ENCODE measurements at regions not wholly inside any gene's neighbourhood (a gene's known extent, or its start where the extent isn't known, plus 50 kb on each side); places are given as distances from the start of the nearest gene placed in this dataset.
A peak's percentile ranks its signal among the peaks of the same experiment; 100 is the strongest.
"Not testable (repeated sequence)": the region's sequence is repeated elsewhere in the genome, so short reads cannot be mapped to it uniquely, and the experiment has no call there.

GRCh38 chr2:239802185-239802649 is 222.9 kb downstream of the NDUFA10 start:
- Histone ChIP-seq H3K4me1 (no peaks in the 10 kb centered on the region), H3K27ac (no peak overlapping the region), H3K4me3 (no peak overlapping the region), H3K27me3 (no peaks in the 10 kb centered on the region), H3K36me3 (no peaks in the 10 kb centered on the region), H3K9me3 (no peaks in the 10 kb centered on the region)
- peak in 2 of 3 donors; percentile 13 to 23 for DNase-seq
- TF ChIP-seq CTCF (IDR thresholded peaks at IDR 0.05): no peak
- TF ChIP-seq POLR2A (IDR thresholded peaks at IDR 0.05): no peak

- Histone ChIP-seq H3K27ac (no peak overlapping the region), H3K4me3 (no peak overlapping the region), H3K36me3 (no peaks in the 10 kb centered on the region), H3K9me3 (no peaks in the 10 kb centered on the region), H3K4me1 (no peaks in the 10 kb centered on the region), H3K27me3 (no peaks in the 10 kb centered on the region)
- DNase-seq: peak in 2 of 3 donors; percentile 19 to 32
- TF ChIP-seq POLR2A (IDR thresholded peaks at IDR 0.05) (no peak), CTCF (IDR thresholded peaks at IDR 0.05) (no peak)
These were observed 223.5 kb downstream of the NDUFA10 start for GRCh38 chr2:239801404-239802184.

- Histone ChIP-seq H3K4me3 (no peak overlapping the region), H3K27me3 (no peaks in the 10 kb centered on the region), H3K9me3 (no peaks in the 10 kb centered on the region), H3K27ac (no peak overlapping the region), H3K36me3 (no peaks in the 10 kb centered on the region), H3K4me1 (no peaks in the 10 kb centered on the region)
- DNase-seq: peak in 1 of 3 donors; percentile 26
- TF ChIP-seq CTCF (IDR thresholded peaks at IDR 0.05): no peak
- TF ChIP-seq POLR2A (IDR thresholded peaks at IDR 0.05): no peak
These were observed 224.3 kb downstream of the NDUFA10 start for GRCh38 chr2:239800785-239801386.

- no peaks in the 10 kb centered on the region for H3K4me1 ChIP-seq
- no peaks in the 10 kb centered on the region for H3K27me3 ChIP-seq
- no peak for TF ChIP-seq POLR2A (IDR thresholded peaks at IDR 0.05)
- TF ChIP-seq CTCF (IDR thresholded peaks at IDR 0.05): no peak
- H3K4me3 ChIP-seq: no peak overlapping the region
- DNase-seq: no peak
- H3K9me3 ChIP-seq: no peaks in the 10 kb centered on the region
- H3K27ac ChIP-seq: no peak overlapping the region
- H3K36me3 ChIP-seq: no peaks in the 10 kb centered on the region
These were observed 227.8 kb downstream of the NDUFA10 start for GRCh38 chr2:239797316-239797715.

- not testable (repeated sequence) for H3K36me3 ChIP-seq, DNase-seq, H3K9me3 ChIP-seq, H3K27ac ChIP-seq, H3K4me1 ChIP-seq, H3K27me3 ChIP-seq, H3K4me3 ChIP-seq
These were observed 229.4 kb downstream of the NDUFA10 start for GRCh38 chr2:239795761-239796160.

- Histone ChIP-seq H3K36me3 (no peaks in the 10 kb centered on the region), H3K4me1 (no peaks in the 10 kb centered on the region), H3K27ac (no peak overlapping the region), H3K27me3 (no peaks in the 10 kb centered on the region), H3K4me3 (no peak overlapping the region), H3K9me3 (no peaks in the 10 kb centered on the region)
- no peak for TF ChIP-seq CTCF (IDR thresholded peaks at IDR 0.05)
- TF ChIP-seq POLR2A (IDR thresholded peaks at IDR 0.05): no peak
- peak in 2 of 3 donors; percentile 23 to 28 for DNase-seq
These were observed 231.3 kb downstream of the NDUFA10 start for GRCh38 chr2:239793836-239794235.
